GM21360 (cell line): ENCODE measurements at regions not wholly inside any gene's neighbourhood (a gene's known extent, or its start where the extent isn't known, plus 50 kb on each side); places are given as distances from the start of the nearest gene placed in this dataset.
A peak's percentile ranks its signal among the peaks of the same experiment; 100 is the strongest.

Experiments
- ATAC-seq: cut with Tn5 transposase; IDR thresholded peaks from one replicate; pipeline ENCODE4 v1.9.1; 2021; ENCODE audit warnings: mild to moderate bottlenecking, moderate library complexity; ENCODE audit not compliant: unreplicated experiment

DNA sequence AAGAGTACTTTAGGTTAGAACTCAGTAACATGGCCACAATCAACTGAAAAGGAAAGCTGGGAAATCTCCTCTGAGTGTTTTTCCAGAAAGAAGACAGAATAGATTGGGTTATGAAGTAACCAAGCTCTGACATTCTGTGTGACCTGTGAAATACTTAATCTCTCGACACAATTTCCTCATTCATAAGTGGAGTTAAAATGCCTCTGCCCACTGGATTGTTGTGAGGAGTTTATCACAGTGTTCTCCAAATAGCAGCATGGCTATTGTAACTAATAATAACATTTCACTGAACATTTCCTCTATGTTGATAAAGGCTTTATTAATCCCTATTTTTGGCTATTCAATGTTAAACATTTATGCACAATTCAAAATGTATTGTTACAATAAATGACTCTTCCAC, 311.0 kb downstream of the GABRB2 start:
- ATAC-seq, result no peak

DNA sequence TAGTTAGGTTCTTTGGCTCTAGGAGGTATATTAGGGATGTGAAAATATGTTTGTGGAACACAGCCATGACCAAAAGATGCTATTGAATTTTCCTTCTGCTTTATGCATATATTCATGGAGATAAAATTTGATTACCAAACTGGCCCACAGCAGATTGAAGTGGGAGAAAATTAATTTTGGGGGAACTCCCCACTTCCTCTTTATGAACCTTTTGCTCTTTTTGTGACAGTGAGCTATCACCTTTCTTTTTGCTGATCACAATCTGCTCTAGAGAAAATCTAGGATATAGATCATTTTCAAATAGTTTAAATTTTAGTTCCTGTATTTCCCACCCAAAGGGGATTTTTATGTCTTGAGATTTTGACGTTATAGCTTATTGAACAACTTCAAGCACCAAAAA, 313.0 kb downstream of the GABRB2 start:
- ATAC-seq, result no peak

GRCh38 chr5:161230221-161230620, 316.3 kb downstream of the GABRB2 start:
- no peak for ATAC-seq

GRCh38 chr5:161219816-161220215, 326.7 kb downstream of the GABRB2 start:
- ATAC-seq, result no peak

DNA sequence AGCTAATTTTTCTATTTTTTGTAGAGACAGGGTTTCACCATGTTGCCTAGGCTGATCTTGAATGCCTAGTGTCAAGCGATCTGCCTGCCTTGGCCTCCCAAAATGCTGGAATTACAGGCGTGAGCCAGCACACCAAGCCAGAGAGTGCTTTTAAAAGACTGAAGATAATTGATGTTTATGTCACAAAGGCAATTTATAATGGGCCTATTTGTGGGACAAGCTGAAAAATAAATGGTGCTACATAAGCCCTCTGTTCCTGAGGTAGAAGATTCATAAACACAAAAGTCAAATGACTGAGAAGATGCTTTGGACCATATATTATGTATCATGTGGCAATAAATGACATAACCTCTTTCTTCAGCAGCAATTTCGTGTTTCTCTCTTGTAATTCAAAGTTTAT, 329.6 kb downstream of the GABRB2 start:
- no peak for ATAC-seq

- ATAC-seq, result no peak
Measured at GRCh38 chr5:161212123-161212712, 334.3 kb downstream of the GABRB2 start.

GRCh38 chr5:161201558-161201957, 345.0 kb downstream of the GABRB2 start:
- no peak for ATAC-seq

DNA sequence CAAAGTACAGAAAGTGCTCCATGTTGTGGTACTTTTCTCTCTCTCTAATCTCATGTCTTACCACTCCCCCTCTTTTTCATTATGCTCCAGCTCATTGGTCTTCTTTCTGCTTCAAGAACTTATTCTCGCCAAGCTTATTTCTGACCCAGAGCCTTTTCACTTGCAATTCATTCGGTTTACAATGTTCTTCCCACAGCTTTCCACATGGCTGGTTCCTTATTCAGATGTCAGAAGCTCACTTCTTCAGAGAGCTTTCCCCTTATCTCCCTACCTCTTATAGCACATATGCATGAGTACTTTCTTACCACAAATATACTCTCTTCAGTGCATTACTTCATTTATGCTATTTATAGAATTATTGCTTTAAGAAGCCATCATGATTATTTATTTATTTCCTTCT, 338.8 kb upstream of the ATP10B start:
- no peak for ATAC-seq

DNA sequence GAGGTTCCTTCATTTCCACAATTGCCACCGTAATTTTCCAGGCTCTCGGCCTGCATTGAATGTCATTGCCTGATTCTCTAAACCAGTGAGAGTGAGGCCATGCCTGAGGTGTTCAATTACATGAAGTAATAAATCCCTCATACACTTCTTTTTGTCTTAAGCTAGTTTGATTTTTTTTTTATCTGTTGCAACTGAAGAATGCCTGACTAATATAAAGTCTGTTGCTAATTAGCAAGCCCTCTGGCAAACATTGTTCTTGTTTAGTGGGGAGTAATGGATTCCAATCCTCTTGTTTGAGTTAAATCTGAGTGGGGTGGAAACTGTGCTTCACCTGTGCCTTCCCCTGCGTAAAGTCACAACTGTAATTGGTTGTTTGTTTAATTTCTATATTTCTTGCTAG, 338.1 kb upstream of the ATP10B start:
- ATAC-seq, result no peak

GRCh38 chr5:161189452-161189851, 337.4 kb upstream of the ATP10B start:
- ATAC-seq, result no peak

- ATAC-seq, result no peak
Measured at GRCh38 chr5:161183559-161183958, 331.5 kb upstream of the ATP10B start.

GRCh38 chr5:161176221-161176620, 324.2 kb upstream of the ATP10B start:
- no peak for ATAC-seq

DNA sequence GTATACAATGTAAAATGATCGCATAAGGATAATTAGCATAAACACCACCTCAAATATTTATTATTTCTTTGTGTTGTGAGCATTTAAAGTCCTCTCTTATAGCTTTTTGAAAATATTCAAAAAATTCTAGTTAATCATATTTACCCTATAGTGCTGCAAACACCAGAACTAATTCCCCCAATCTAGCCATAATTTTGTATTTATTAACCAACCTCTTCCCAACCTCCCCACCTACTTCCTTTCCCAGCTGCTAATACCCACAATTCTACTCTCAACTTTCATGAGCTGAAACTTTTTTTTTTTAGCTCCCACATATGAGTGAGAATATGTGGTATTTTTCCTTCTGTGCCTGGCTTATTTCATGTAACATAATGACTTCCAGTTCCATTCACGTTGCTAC, 317.8 kb upstream of the ATP10B start:
- ATAC-seq, result no peak

DNA sequence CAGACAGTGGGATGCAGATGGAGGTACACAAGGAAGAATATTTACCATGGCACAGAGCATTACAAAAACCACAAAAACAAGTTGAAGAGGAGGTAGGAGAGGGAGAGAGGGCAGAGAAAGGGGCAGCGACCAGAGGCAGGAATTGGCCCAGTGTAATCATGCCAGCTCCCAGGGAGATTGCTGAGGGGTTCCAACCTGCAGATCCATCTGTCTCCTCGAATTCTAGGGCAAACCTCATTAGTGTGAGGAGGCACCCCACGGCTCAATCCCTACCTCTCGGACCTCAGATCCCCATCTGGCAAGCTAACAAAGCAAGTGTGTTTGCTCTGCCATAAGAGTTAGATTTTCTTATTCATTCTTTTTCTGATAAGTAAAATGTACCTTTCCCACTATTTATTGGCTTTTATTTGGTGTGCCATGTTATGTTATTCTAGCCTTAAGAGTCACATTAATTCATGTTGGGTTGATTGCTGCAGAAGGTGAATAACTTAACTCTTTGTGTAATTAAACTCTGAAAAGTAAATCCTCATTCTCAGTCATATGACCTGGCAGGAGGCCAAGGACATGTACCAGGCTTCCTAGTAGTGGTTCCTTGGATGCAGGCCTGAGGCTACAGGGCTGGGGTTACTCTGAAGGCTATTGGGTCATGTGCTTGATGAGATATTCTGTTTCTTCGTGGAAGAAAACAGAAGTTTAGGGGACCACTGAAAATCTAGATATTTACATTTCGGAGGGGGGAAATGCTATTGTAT, 315.2 kb upstream of the ATP10B start:
- no peak for ATAC-seq

DNA sequence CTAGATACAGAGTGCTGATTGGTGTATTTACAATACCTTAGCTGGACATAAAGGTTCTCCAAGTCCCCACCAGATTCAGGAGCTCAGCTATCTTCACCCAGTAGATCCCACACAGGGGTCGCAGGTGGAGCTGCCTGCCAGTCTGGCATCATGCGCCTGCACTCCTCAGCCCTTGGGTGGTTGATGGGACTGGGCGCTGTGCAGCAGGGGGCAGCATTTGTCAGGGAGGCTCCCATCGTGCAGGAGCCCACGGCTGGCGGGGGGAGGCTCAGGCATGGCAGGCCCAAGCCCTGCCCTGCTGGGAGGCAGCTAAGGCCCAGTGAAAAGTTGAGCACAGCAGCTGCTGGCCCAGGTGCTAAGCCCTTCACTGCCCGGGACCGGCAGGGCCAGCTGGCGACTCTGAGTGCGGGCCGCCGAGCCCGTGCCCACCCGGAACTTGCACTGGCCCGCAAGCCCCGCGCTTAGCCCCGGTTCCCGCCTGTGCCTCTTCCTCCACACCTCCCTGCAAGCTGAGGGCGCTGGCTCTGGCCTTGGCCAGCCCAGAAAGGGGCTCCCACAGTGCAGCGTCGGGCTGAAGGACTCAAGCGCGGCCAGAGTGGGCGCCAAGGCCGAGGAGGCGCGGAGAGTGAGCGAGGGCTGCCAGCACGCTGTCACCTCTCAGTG, 314.1 kb upstream of the ATP10B start:
- ATAC-seq, result no peak

GRCh38 chr5:161157925-161158324, 305.9 kb upstream of the ATP10B start:
- no peak for ATAC-seq

DNA sequence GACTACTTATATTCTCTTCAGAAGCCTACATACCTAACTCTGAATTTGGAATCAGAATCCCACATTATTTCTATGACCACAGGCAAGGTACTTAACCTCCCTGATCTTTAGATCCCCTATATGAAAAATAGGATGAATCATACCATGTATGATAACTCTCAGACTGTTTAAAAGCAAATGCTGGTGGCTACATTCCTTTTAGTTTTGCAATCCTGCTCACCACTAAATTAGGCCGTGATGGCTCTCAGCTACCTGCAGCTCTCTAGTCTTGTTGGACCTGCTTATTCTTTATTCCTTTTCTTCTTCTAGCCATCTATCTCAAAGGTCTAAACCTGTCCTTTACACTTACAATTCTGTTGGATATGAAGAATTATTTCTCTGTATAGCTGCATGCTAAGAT, 303.4 kb upstream of the ATP10B start:
- no peak for ATAC-seq

DNA sequence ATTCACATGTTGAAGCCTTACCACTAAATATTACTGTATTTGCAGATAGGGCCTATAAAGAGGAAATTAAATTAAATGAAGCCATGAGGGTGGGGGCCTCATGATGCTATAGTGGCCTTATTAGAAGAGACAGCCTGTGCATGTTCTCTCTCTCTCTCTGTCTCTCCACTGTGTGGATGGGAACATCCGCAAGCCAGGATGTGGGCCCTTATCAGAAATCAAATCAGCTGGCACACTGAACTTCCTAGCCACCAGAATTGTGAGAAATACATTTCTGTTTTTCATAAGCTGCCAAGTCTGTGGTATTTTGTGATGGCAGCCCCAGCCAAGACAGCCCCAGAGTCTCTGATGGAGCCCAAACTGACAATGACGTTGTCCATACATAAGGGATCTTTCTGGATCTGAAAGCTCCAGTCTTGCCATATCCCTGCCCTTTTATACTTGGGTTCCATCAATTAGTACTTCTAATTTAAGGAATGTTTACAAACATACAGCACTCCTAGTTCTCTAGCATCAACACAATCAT, 300.5 kb upstream of the ATP10B start:
- no peak for ATAC-seq

DNA sequence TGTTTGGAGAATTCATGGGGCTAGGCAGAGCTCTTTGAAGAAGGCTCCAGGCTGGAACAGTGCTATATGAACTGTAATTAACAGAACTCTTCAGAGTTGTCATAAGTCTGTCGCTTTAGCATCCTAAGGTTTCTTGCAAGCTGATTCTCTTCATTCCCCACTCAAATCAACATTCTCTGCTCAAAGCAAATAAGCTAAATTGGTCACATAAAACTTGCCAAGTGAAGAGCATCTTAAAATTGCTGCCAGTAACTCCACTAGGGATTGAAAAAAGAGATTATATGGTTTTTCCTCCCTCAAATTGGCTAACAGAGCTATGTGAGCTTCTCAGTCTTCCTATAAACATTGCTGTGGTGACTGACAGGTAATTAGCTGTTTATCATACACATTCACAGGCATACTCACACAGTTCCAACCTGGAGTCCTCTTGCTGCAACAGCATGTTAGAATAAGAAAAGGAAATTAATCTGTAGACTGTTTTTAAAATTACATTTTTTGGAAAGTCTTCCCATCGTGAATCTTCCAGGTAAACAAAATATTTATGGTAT, 298.5 kb upstream of the ATP10B start:
- ATAC-seq, result no peak

GRCh38 chr5:161149078-161149477, 297.1 kb upstream of the ATP10B start:
- ATAC-seq, result no peak

DNA sequence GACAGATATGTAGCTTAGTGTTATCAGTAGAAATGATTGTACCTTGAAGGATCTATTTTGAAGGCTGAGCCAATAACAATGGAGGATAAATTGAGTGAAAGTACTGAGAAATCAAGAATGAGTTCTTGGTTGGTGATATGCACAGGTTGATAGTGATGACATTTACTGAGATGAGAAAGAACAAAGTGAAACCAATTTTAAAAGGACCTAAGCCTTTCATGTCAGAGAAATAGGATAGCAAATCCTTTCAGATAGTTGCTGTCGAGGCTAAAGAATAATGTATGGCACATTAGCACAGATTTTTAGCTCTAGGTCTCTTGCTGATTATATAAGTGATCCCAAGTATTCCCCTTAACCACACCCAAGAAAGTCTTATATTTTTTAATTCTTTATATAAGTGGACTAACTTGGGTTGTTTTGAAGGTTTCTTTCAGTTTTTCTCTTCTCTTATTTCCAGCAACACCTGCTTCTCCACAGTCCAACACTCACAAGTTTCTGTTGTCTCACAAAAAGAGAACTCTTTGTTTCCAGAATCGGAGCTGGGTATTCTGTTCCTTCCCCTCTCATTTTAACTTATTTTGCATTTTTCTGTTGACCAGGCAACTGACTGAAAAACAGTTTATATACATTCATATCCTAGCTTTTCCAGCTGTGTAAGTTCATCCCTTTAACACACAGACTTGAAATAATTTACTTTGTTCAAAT, 286.9 kb upstream of the ATP10B start:
- ATAC-seq, result peak; percentile 75
